Astrocyte of the cerebellum (primary cell): ENCODE measurements at regions not wholly inside any gene's neighbourhood (a gene's known extent, or its start where the extent isn't known, plus 50 kb on each side); places are given as distances from the start of the nearest gene placed in this dataset.

Experiments used
- DNase-seq: peaks from one replicate; pipeline ENCODE4 v3.0.0-alpha.2; 2011; ENCODE audit warnings: low read depth
- H3K4me3 ChIP-seq: 2 replicates; pipeline ENCODE4 v1.5.1; 2011; ENCODE audit warnings: mild to moderate bottlenecking, low read depth, low read length, moderate library complexity
- in situ Hi-C: cut with HindIII; loops from 2 replicates; pipeline ENCODE4 v1.10.0; 2017; ENCODE audit warnings: low sequenced_read_pairs
- TF ChIP-seq, protein P1 (sequence below): IDR thresholded peaks from 2 replicates; pipeline ENCODE4 v1.5.1; 2012; ENCODE audit warnings: low read length, low read depth, moderate library complexity, mild to moderate bottlenecking; ENCODE audit errors: missing control alignments

DNA sequence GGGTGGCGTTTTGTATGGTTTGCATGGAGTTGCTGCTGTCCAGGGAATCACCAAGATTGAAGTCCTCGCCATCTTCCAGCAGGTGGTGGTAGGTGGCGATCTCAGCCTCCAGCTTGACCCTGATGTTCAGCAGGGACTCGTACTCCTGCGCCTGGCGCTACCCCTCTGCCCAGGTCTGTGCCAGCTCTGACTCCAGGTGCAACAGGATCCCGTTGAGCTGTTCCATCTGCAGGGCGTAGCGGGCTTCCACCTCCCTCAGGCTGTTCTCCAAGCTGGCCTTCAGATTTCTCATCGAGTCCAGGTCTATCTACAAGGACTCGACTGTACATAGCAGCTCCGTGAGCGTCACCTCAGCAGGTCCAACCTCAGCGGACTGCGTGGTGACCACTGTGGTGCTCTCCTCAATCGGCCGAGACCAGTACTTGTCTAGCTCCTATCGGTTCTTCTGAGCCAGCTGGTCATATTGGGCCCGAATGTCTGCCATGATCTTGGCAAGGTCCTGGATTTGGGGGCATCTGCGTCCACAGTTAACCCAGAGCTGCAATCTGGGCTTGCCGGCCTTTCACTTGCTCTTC lies 1584.8 kb upstream of the ACO1 start:
- in situ Hi-C loops: no loop called here
- DNase-seq: no peak
- TF ChIP-seq, protein P1, sequence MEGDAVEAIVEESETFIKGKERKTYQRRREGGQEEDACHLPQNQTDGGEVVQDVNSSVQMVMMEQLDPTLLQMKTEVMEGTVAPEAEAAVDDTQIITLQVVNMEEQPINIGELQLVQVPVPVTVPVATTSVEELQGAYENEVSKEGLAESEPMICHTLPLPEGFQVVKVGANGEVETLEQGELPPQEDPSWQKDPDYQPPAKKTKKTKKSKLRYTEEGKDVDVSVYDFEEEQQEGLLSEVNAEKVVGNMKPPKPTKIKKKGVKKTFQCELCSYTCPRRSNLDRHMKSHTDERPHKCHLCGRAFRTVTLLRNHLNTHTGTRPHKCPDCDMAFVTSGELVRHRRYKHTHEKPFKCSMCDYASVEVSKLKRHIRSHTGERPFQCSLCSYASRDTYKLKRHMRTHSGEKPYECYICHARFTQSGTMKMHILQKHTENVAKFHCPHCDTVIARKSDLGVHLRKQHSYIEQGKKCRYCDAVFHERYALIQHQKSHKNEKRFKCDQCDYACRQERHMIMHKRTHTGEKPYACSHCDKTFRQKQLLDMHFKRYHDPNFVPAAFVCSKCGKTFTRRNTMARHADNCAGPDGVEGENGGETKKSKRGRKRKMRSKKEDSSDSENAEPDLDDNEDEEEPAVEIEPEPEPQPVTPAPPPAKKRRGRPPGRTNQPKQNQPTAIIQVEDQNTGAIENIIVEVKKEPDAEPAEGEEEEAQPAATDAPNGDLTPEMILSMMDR: no peak
- no peak overlapping the region for H3K4me3 ChIP-seq

DNA sequence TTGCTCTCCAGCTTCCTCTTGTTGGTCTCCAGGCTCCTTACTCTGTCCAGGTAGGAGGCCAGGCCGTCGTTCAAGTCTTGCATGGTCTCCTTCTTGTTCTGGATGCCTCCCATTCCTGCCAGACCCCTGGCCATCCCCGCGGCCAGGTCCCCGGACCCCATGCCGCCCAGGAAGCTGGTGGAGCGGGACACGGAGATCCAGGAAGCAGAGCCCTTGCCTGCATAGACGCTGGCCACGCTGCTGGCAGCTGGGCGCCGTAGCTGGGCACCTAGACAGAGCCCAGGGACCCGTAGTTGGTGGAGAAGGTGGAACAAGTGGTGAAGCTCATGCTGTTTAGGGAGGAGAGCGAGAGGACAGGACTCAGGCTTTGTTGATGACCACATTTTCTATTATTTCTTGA lies 1584.0 kb upstream of the ACO1 start:
- no peak overlapping the region for H3K4me3 ChIP-seq
- TF ChIP-seq, protein P1: no peak
- in situ Hi-C loops: no loop called here
- no peak for DNase-seq

DNA sequence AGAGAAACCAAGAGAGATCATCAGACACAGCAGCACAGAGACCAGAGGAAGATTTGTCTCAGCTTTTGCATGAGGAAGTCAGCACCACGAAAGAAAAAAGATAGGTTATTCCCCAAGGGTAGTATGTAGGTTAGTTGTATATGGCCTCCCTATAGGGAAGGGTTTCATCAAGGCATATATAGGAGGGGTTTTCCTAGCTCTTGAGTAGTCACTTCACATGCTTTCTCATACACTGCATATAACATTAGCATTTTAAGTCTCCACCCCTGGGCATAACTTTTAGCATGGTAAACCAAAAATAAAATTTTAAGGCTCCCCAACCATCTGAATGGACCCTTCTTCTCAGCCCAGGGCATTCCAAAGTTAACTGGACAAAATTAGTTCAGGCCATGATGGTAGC lies 1571.6 kb upstream of the ACO1 start:
- in situ Hi-C loops: no loop called here
- no peak overlapping the region for H3K4me3 ChIP-seq
- TF ChIP-seq, protein P1: no peak
- no peak for DNase-seq

DNA sequence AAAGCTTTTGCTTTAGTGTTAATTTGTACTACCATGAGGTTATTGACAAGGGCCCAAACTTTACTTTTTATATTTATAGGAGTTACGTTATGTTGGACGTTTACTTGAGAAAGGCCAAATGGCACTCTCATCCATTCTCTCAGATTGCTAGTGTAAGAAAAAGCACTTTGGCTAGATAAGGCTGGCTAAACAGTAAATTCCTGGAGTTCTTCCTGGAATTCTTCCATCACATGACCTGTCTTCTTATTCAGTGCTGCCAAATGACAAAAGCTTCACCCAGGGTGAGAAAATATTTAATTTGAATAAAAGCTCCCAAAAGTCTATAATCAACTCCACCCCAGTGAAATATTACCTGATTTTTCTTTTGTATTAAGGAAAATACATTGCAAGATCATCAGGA lies 1568.9 kb upstream of the ACO1 start:
- in situ Hi-C loops: no loop called here
- TF ChIP-seq, protein P1: no peak
- no peak for DNase-seq
- no peak overlapping the region for H3K4me3 ChIP-seq

DNA sequence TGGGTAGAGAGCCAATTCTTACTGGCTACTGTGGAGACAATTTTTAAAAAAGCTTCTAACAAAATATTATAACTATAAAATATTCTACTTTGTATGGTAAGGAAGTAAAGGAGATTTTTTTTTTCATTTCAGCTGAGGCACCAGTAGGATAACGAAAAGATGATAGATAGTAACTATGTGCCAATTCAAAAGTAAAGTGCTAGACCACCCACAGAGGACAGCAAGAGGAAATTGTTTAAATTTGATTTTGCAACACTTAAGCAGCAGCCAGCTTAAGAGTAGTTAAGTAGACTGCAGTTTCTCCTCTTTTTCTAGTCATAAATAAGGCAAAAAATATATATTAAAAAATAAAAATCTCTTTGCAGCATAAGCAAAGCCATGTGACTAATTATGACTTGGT lies 1539.3 kb upstream of the ACO1 start:
- H3K4me3 ChIP-seq: no peak overlapping the region
- in situ Hi-C loops: no loop called here
- DNase-seq: no peak
- TF ChIP-seq, protein P1: no peak

DNA sequence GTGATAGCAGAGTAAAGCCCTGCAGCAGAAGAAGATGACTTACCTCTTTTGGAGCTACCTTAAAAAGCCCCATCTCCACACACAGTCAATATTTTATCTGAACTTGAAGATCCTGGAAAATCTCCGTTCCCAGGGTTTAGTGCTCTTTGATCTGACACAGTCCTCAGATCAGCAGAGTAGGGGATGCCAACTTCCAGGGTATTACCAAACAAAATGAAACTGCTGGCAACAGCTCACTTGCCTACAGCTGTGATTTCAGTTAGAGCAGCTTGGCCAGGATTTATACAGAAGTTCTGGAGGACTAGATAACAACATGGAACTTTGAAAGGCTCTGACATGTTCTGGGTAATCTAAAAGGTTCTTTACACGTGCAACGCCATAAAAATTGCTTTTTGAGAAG lies 1537.8 kb upstream of the ACO1 start:
- TF ChIP-seq, protein P1: no peak
- H3K4me3 ChIP-seq: no peak overlapping the region
- DNase-seq: no peak
- in situ Hi-C loops: no loop called here

DNA sequence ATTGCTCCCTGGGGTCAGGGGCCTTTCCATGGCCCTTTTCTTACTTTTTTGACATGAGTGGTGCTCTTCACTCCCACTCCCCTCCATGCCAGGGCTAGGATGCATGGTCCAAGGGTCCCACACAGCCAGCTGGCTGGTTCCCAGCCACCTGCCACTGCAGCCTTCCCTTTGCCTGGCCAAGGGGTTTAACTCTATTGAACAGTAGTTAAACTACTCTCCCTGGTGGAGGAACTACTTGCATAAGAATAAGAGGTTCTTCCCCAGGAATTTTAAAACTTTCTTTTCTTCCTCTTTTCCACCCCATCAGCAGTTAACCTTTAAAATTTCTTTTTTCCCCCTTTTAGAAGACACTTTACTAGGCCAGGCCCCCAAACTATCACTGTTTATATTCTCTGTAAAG lies 1532.8 kb upstream of the ACO1 start:
- in situ Hi-C loops: no loop called here
- no peak for DNase-seq
- TF ChIP-seq, protein P1: no peak
- H3K4me3 ChIP-seq: no peak overlapping the region
